Epithelial cell of proximal tubule (primary cell): ENCODE measurements at regions not wholly inside any gene's neighbourhood (a gene's known extent, or its start where the extent isn't known, plus 50 kb on each side); places are given as distances from the start of the nearest gene placed in this dataset.

ENCODE experiments used
- DNase-seq: peaks from one replicate; pipeline ENCODE4 v3.0.0-alpha.2; 2011; ENCODE audit warnings: low read depth
- H3K4me3 ChIP-seq: 2 replicates; pipeline ENCODE4 v1.5.1; 2011; ENCODE audit warnings: low read depth, mild to moderate bottlenecking, low read length
- CTCF ChIP-seq: conservative IDR thresholded peaks from 2 replicates; pipeline ENCODE4 v1.5.1; 2012; ENCODE audit warnings: low read depth, mild to moderate bottlenecking, low read length

- no peak for DNase-seq
- TF ChIP-seq CTCF = no peak
- H3K4me3 ChIP-seq = no peak overlapping the region
Observed at GRCh38 chr2:236726701-236727450, 157.3 kb downstream of the ACKR3 start.

GRCh38 chr2:236728916-236729670 lies 159.5 kb downstream of the ACKR3 start:
- no peak for TF ChIP-seq CTCF
- no peak overlapping the region for H3K4me3 ChIP-seq
- DNase-seq = no peak

- no peak for DNase-seq
- TF ChIP-seq CTCF = no peak
- no peak overlapping the region for H3K4me3 ChIP-seq
Observed at GRCh38 chr2:236730393-236730792, 160.8 kb downstream of the ACKR3 start.

- H3K4me3 ChIP-seq = no peak overlapping the region
- TF ChIP-seq CTCF = no peak
- no peak for DNase-seq
Observed at GRCh38 chr2:236731767-236732580, 162.3 kb downstream of the ACKR3 start.

- H3K4me3 ChIP-seq = no peak overlapping the region
- DNase-seq = no peak
- no peak for TF ChIP-seq CTCF
Observed at GRCh38 chr2:236733156-236733555, 163.5 kb downstream of the ACKR3 start.

GRCh38 chr2:236735825-236736238 lies 166.2 kb downstream of the ACKR3 start:
- no peak for DNase-seq
- no peak for TF ChIP-seq CTCF
- no peak overlapping the region for H3K4me3 ChIP-seq
